Transverse colon (tissue), 4 donors: ENCODE measurements at regions not wholly inside any gene's neighbourhood (a gene's known extent, or its start where the extent isn't known, plus 50 kb on each side); places are given as distances from the start of the nearest gene placed in this dataset.

Source experiments
- DNase-seq: peaks from one replicate; pipeline ENCODE4 v3.0.0-alpha.2; 2019
- H3K27ac ChIP-seq, 4 donors: fragments of 200-600 bp; sonication (generic); 2 replicates each; pipeline ENCODE4 v1.5.1; 2016 to 2018; ENCODE audit warnings: inconsistent platforms in 4 of 4
- H3K27me3 ChIP-seq: fragments of 200-600 bp; sonication (generic); 2 replicates; pipeline ENCODE4 v1.5.1; 2017; ENCODE audit warnings: inconsistent platforms
- H3K36me3 ChIP-seq, 4 donors: fragments of 200-600 bp; sonication (generic); 2 replicates each; pipeline ENCODE4 v1.5.1; 2017 to 2019; ENCODE audit warnings: inconsistent platforms in 4 of 4
- H3K4me1 ChIP-seq, 4 donors: fragments of 200-600 bp; sonication (generic); 2 replicates each; pipeline ENCODE4 v1.5.1; 2017 to 2020; ENCODE audit warnings: inconsistent platforms in 4 of 4
- H3K4me3 ChIP-seq, 4 donors: fragments of 200-600 bp; sonication (generic); 1 replicate in 1 of 4; 2 replicates in 3 of 4; pipeline versions ENCODE4 v1.5.1 to v1.6.1; 2017 to 2019; ENCODE audit warnings: inconsistent platforms in 4 of 4
- H3K9me3 ChIP-seq, 2 donors: fragments of 200-600 bp; sonication (generic); 2 replicates each; pipeline ENCODE4 v1.5.1; 2017 to 2019; ENCODE audit warnings: inconsistent platforms in 2 of 2
- EP300 ChIP-seq: sonication (generic); formaldehyde crosslinking; IDR thresholded peaks from one replicate; pipeline ENCODE4 v1.6.1; 2017; ENCODE audit warnings: antibody characterized with exemption, low read depth
- POLR2A ChIP-seq: fragments of 450-650 bp; IDR thresholded peaks from one replicate; pipeline ENCODE4 v1.6.1; 2016; ENCODE audit warnings: antibody characterized with exemption, mild to moderate bottlenecking, moderate library complexity
- POLR2AphosphoS5 ChIP-seq, 3 donors: sonication (generic); formaldehyde crosslinking; IDR thresholded peaks; one replicate each; pipeline ENCODE4 v1.6.1; 2016; ENCODE audit warnings: antibody characterized with exemption in 3 of 3
- WGBS, 2 donors: methylation state at CpG; one replicate each; pipeline ENCODE4 v1.1.5; 2018; ENCODE audit warnings: low coverage in 1 of 2; 5-methylcytosine and 5-hydroxymethylcytosine counted together
- in situ Hi-C, 4 donors: fragments of 200-750 bp; cut with MboI; loops; one replicate each; pipeline versions ENCODE4 v1.15.0 to v1.15.1; 2017; ENCODE audit warnings: low sequenced_read_pairs in 3 of 4, low pct_ligation_motif_present in 1 of 4, low pct_unique_long_range_greater_than_20kb in 1 of 4
- intact Hi-C: fragments of 100-400 bp; cut with DNase I; formaldehyde crosslinking; loops from one replicate; pipeline ENCODE4 v1.15.1; 2023; ENCODE audit warnings: low total_unique reads
- TF ChIP-seq, protein P1 (sequence below), 5 experiments: fragments of 200-600 bp in 3 of 5; fragments of 450-650 bp in 2 of 5; sonication (generic) in 3 of 5; IDR thresholded peaks; 1 replicate in 2 of 5; 2 replicates in 3 of 5; pipeline ENCODE4 v1.5.1; 2016 to 2017; ENCODE audit warnings: antibody characterized with exemption in 5 of 5, inconsistent platforms in 3 of 5, mild to moderate bottlenecking in 2 of 5, moderate library complexity in 1 of 5

GRCh38 chr13:38564256-38565150 lies 122.4 kb upstream of the FREM2 start:
- no peaks in the 10 kb centered on the region for H3K4me1 ChIP-seq
- no peak overlapping the region for H3K4me3 ChIP-seq
- H3K9me3 ChIP-seq, result no peaks in the 10 kb centered on the region
- in situ Hi-C loops (no loop called here), intact Hi-C loops (no loop called here)
- H3K27ac ChIP-seq, result no peak overlapping the region
- 83 to 89% methylated on average over 7 of the region's 7 CpGs for WGBS, 2 donors
- no peaks in the 10 kb centered on the region for H3K36me3 ChIP-seq
- DNase-seq, result no peak
- no peak for TF ChIP-seq POLR2AphosphoS5 (IDR thresholded peaks at IDR 0.05)
- no peak for TF ChIP-seq POLR2A
- TF ChIP-seq EP300, result no peak
- TF ChIP-seq, protein P1, sequence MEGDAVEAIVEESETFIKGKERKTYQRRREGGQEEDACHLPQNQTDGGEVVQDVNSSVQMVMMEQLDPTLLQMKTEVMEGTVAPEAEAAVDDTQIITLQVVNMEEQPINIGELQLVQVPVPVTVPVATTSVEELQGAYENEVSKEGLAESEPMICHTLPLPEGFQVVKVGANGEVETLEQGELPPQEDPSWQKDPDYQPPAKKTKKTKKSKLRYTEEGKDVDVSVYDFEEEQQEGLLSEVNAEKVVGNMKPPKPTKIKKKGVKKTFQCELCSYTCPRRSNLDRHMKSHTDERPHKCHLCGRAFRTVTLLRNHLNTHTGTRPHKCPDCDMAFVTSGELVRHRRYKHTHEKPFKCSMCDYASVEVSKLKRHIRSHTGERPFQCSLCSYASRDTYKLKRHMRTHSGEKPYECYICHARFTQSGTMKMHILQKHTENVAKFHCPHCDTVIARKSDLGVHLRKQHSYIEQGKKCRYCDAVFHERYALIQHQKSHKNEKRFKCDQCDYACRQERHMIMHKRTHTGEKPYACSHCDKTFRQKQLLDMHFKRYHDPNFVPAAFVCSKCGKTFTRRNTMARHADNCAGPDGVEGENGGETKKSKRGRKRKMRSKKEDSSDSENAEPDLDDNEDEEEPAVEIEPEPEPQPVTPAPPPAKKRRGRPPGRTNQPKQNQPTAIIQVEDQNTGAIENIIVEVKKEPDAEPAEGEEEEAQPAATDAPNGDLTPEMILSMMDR (IDR thresholded peaks at IDR 0.05), result no peak
- H3K27me3 ChIP-seq, result no peaks in the 10 kb centered on the region

DNA sequence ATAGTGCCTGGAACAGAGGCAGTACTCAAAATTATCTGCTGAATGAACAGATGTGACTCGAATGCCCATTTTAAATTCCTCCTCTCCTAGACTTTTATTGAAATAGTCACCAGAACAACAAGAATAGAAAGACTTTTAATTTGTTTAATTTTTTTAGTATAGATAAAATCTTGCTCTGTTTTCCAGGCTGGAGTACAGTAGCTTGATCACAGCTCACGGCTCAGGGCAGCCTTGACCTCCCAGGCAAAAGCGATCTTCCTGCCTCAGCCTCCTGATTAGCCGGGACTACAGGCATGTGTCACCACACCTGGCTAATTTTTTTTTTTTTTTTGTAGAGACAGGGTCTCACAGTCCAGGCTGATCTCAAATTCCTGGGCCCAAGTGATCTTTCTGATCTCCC lies 120.9 kb upstream of the FREM2 start:
- Histone ChIP-seq H3K27me3 (no peaks in the 10 kb centered on the region), H3K27ac (no peak overlapping the region), H3K36me3 (no peaks in the 10 kb centered on the region), H3K9me3 (no peaks in the 10 kb centered on the region), H3K4me3 (no peak overlapping the region), H3K4me1 (no peaks in the 10 kb centered on the region)
- TF ChIP-seq EP300 (no peak), POLR2AphosphoS5 (IDR thresholded peaks at IDR 0.05) (no peak), POLR2A (no peak)
- TF ChIP-seq, protein P1 (IDR thresholded peaks at IDR 0.05), result no peak
- DNase-seq, result no peak
- WGBS, 2 donors, result 69 to 85% methylated on average over 2 to 4 of the region's 4 CpGs
- in situ Hi-C loops (no loop called here), intact Hi-C loops (no loop called here)

DNA sequence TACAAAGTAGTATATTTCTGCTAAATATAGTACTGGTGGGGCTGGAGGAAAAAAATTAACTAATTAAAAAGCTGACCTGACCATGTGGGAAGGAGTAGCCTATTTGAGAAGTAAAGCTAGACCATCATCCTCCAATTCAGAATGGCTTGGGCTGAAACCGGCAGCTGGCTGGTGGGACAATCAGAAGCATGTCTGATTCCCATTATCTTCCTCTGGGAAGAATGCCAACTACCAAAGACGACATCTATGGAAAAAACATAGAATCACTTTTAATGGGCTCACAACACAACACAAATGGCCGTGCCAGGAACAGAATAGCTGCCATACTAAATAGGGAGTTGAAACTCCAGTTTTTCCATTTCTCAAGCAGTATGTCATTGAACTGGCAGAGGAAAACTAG lies 120.4 kb upstream of the FREM2 start:
- TF ChIP-seq, protein P1 (IDR thresholded peaks at IDR 0.05), result no peak
- TF ChIP-seq POLR2AphosphoS5 (IDR thresholded peaks at IDR 0.05) (no peak), POLR2A (no peak), EP300 (no peak)
- DNase-seq, result no peak
- Histone ChIP-seq H3K27me3 (no peaks in the 10 kb centered on the region), H3K4me1 (no peaks in the 10 kb centered on the region), H3K36me3 (no peaks in the 10 kb centered on the region), H3K4me3 (no peak overlapping the region), H3K9me3 (no peaks in the 10 kb centered on the region), H3K27ac (no peak overlapping the region)
- WGBS, 2 donors, result 48 to 64% methylated on average over 3 of the region's 3 CpGs
- intact Hi-C loops (no loop called here), in situ Hi-C loops (no loop called here)

DNA sequence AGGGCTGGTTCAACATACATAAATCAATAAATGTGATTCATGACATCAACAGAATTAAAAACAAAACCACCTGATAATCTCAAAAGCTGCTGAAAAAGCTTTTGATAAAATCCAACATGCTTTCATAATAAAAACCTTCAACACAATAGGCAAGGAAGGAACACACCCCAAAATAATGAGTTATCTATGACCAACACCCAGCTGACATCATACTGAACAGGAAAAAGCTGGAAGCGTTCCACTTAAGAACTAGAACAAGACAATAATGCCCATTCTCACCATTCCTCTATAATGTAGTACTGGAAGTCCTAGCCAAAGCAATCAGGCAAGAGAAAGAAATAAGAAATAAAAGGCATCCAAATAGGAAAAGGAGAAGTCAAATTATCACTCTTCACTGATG lies 116.2 kb upstream of the FREM2 start:
- in situ Hi-C loops (no loop called here), intact Hi-C loops (no loop called here)
- 67 to 73% methylated on average over 1 of the region's 1 CpG for WGBS, 2 donors
- no peak for DNase-seq
- Histone ChIP-seq H3K9me3 (no peaks in the 10 kb centered on the region), H3K4me1 (no peaks in the 10 kb centered on the region), H3K4me3 (no peak overlapping the region), H3K36me3 (no peaks in the 10 kb centered on the region), H3K27ac (no peak overlapping the region), H3K27me3 (no peaks in the 10 kb centered on the region)
- TF ChIP-seq POLR2A (no peak), POLR2AphosphoS5 (IDR thresholded peaks at IDR 0.05) (no peak), EP300 (no peak)
- TF ChIP-seq, protein P1 (IDR thresholded peaks at IDR 0.05), result no peak
